ENCODE measurements at regions not wholly inside any gene's neighbourhood (a gene's known extent, or its start where the extent isn't known, plus 50 kb on each side); places are given as distances from the start of the nearest gene placed in this dataset.

- Histone ChIP-seq H4K20me1 (ENCODE audit: insufficient read depth) (no peaks in the 10 kb centered on the region), H3K4me3 (ENCODE audit: low read depth in 2 of 2, low read length in 1 of 2) (no peak overlapping the region), H3K9me2 (no peaks in the 10 kb centered on the region), H3K27me3 (ENCODE audit: insufficient read depth) (no peaks in the 10 kb centered on the region), H3K9me3 (no peaks in the 10 kb centered on the region), H3K79me2 (ENCODE audit: insufficient read depth) (no peaks in the 10 kb centered on the region), H3K4me2 (no peak overlapping the region), H3K9ac (no peak overlapping the region), H3K4me1 (ENCODE audit: control insufficient read depth in 1 of 2, insufficient read depth in 2 of 2, low read depth in 1 of 2, low read length in 1 of 2) (no peaks in the 10 kb centered on the region), H2AFZ (ENCODE audit: low read depth) (no peak overlapping the region), H3F3A (replicated peaks; ENCODE audit: insufficient read depth) (no peaks in the 10 kb centered on the region), H3K36me3 (replicated peaks in 1 of 2; ENCODE audit: control insufficient read depth in 1 of 2, insufficient read depth in 2 of 2, low read length in 1 of 2) (no peaks in the 10 kb centered on the region), H3K27ac (ENCODE audit: low read depth in 2 of 2, low read length in 1 of 2) (no peak overlapping the region)
- CTCF ChIA-PET: interaction anchor here (1.4 to 3.1 kb wide), 4 partner anchors 45 to 406 kb away, joined by 3 to 14 read pairs (median 12); no protein-coding TSS in a partner anchor
- POLR2A ChIA-PET: no interaction called here
- no peak for DNase-seq
- TF ChIP-seq RCOR1 (IDR thresholded peaks at IDR 0.05; ENCODE audit: low read length) (no peak), PBX3 (IDR thresholded peaks at IDR 0.05) (no peak), GATA2 (CRISPR knock-in tag; IDR thresholded peaks at IDR 0.05) (no peak), EP300 (IDR thresholded peaks at IDR 0.05; ENCODE audit: borderline replicate concordance in 1 of 2, low read depth in 1 of 2, low read length in 1 of 2) (no peak), RXRA (IDR thresholded peaks at IDR 0.05; ENCODE audit: borderline replicate concordance, low read depth) (no peak), YY1 (IDR thresholded peaks at IDR 0.05; ENCODE audit: low read depth) (no peak), POLR2AphosphoS5 (IDR thresholded peaks at IDR 0.05; ENCODE audit: low read depth, low read length) (no peak), JUND (IDR thresholded peaks at IDR 0.05) (no peak), EZH2phosphoT487 (IDR thresholded peaks at IDR 0.05; ENCODE audit: borderline replicate concordance, low read depth) (no peak), IRF3 (IDR thresholded peaks at IDR 0.05; ENCODE audit: low read depth, low read length) (no peak), RFX5 (IDR thresholded peaks at IDR 0.05; ENCODE audit: low read length) (no peak), NFIC (IDR thresholded peaks at IDR 0.05; ENCODE audit: borderline replicate concordance) (no peak), FOXM1 (IDR thresholded peaks at IDR 0.05; ENCODE audit: low read depth) (no peak), SIN3A (IDR thresholded peaks at IDR 0.05; ENCODE audit: borderline replicate concordance, low read depth, low read length) (no peak), USF2 (IDR thresholded peaks at IDR 0.05; ENCODE audit: borderline replicate concordance, low read depth, low read length) (no peak), NRF1 (IDR thresholded peaks at IDR 0.05; ENCODE audit: low read depth, low read length) (no peak), CTCF (IDR thresholded peaks at IDR 0.05) (no peak)
These were observed 521.9 kb upstream of the GOLIM4 start for GRCh38 chr3:168617658-168618057.

Measured in SK-N-SH (cell line).